CD14-positive monocyte (primary cell): ENCODE measurements at regions not wholly inside any gene's neighbourhood (a gene's known extent, or its start where the extent isn't known, plus 50 kb on each side); places are given as distances from the start of the nearest gene placed in this dataset.

ENCODE experiments used
- DNase-seq, 3 donors: peaks; one replicate each; pipeline ENCODE4 v3.0.0-alpha.2; 2011 to 2022
- H2AFZ ChIP-seq: 2 replicates; pipeline ENCODE4 v1.6.0; 2012; ENCODE audit warnings: mild to moderate bottlenecking, low read depth, low read length, inconsistent platforms; ENCODE audit not compliant: insufficient read depth, poor library complexity, severe bottlenecking
- H3K27ac ChIP-seq, 2 donors: 1 replicate in 1 of 2; 2 replicates in 1 of 2; pipeline ENCODE4 v1.5.1; 2012 to 2013; ENCODE audit warnings: low read length in 2 of 2, control low read depth in 1 of 2, inconsistent platforms in 1 of 2, low read depth in 1 of 2, mild to moderate bottlenecking in 1 of 2
- H3K27me3 ChIP-seq, 2 donors: one replicate each; pipeline versions ENCODE4 v1.6.0 to v1.6.1; 2011 to 2013; ENCODE audit warnings: low read length in 2 of 2; ENCODE audit not compliant: control insufficient read depth in 2 of 2, insufficient read depth in 2 of 2
- H3K36me3 ChIP-seq, 2 donors: replicated peaks in 1 of 2; 1 replicate in 1 of 2; 2 replicates in 1 of 2; pipeline versions ENCODE4 v1.5.1 to v1.6.1; 2012 to 2013; ENCODE audit warnings: low read length in 2 of 2, control low read depth in 1 of 2, inconsistent platforms in 1 of 2, mild to moderate bottlenecking in 1 of 2; ENCODE audit not compliant: insufficient read depth in 2 of 2, control insufficient read depth in 1 of 2
- H3K4me1 ChIP-seq, 2 donors: 1 replicate in 1 of 2; 2 replicates in 1 of 2; pipeline versions ENCODE4 v1.5.1 to v1.6.1; 2012 to 2013; ENCODE audit warnings: low read length in 2 of 2, control low read depth in 1 of 2, inconsistent platforms in 1 of 2, mild to moderate bottlenecking in 1 of 2, moderate library complexity in 1 of 2; ENCODE audit not compliant: insufficient read depth in 2 of 2, control insufficient read depth in 1 of 2
- H3K4me2 ChIP-seq: replicated peaks from 2 replicates; pipeline ENCODE3; 2012; ENCODE audit warnings: low read length, moderate library complexity, mild to moderate bottlenecking; ENCODE audit not compliant: poor library complexity, severe bottlenecking; ENCODE audit errors: extremely low read depth
- H3K4me3 ChIP-seq, 3 experiments: fragments of 200-600 bp in 1 of 3; sonication (generic) in 1 of 3; replicated peaks in 1 of 3; 1 replicate in 2 of 3; 2 replicates in 1 of 3; pipeline ENCODE4 v1.5.1; 2011 to 2013; ENCODE audit warnings: low read length in 3 of 3, mild to moderate bottlenecking in 3 of 3, control low read depth in 2 of 3, low read depth in 2 of 3, inconsistent platforms in 1 of 3, moderate library complexity in 1 of 3
- H3K79me2 ChIP-seq: 2 replicates; pipeline ENCODE4 v1.6.0; 2012; ENCODE audit warnings: mild to moderate bottlenecking, control low read depth, inconsistent platforms, low read length, moderate library complexity; ENCODE audit not compliant: insufficient read depth
- H3K9ac ChIP-seq: 2 replicates; pipeline ENCODE4 v1.6.0; 2017; ENCODE audit warnings: low read length, mild to moderate bottlenecking; ENCODE audit not compliant: insufficient read depth, poor library complexity, severe bottlenecking
- H3K9me3 ChIP-seq, 2 donors: replicated peaks in 1 of 2; 1 replicate in 1 of 2; 2 replicates in 1 of 2; pipeline versions ENCODE4 v1.5.1 to v1.6.1; 2012 to 2013; ENCODE audit warnings: low read length in 2 of 2, control low read depth in 1 of 2; ENCODE audit not compliant: control insufficient read depth in 1 of 2, insufficient read depth in 1 of 2
- H4K20me1 ChIP-seq: 2 replicates; pipeline ENCODE4 v1.6.0; 2012; ENCODE audit warnings: mild to moderate bottlenecking, low read length, control low read depth, moderate library complexity; ENCODE audit not compliant: insufficient read depth
- H3K27ac Mint-ChIP-seq, 7 donors: one replicate each; pipeline ENCODE4 v1.8.0; 2020; ENCODE audit warnings: mild to moderate bottlenecking in 7 of 7, mixed read lengths in 7 of 7, moderate library complexity in 6 of 7, inconsistent platforms in 2 of 7
- H3K27me3 Mint-ChIP-seq, 3 donors: one replicate each; pipeline ENCODE4 v1.8.0; 2021 to 2022; ENCODE audit warnings: low read depth in 3 of 3, mild to moderate bottlenecking in 3 of 3, mixed read lengths in 3 of 3, moderate library complexity in 3 of 3, inconsistent platforms in 1 of 3
- H3K36me3 Mint-ChIP-seq, 2 donors: one replicate each; pipeline ENCODE4 v1.8.0; 2020; ENCODE audit warnings: mixed read lengths in 2 of 2, inconsistent platforms in 1 of 2, mild to moderate bottlenecking in 1 of 2
- H3K4me1 Mint-ChIP-seq: one replicate; pipeline ENCODE4 v1.8.0; 2020; ENCODE audit warnings: mild to moderate bottlenecking, mixed read lengths
- H3K4me3 Mint-ChIP-seq, 2 donors: one replicate each; pipeline ENCODE4 v1.8.0; 2020; ENCODE audit warnings: mild to moderate bottlenecking in 2 of 2, mixed read lengths in 2 of 2, moderate library complexity in 1 of 2
- H3K9me3 Mint-ChIP-seq, 7 donors: one replicate each; pipeline ENCODE4 v1.8.0; 2020 to 2022; ENCODE audit warnings: mixed read lengths in 7 of 7, mild to moderate bottlenecking in 6 of 7, moderate library complexity in 6 of 7, inconsistent platforms in 2 of 7
- WGBS: methylation state at CpG from one replicate; pipeline ENCODE4 v1.1.5; 2013; ENCODE audit warnings: missing lambda C conversion rate; ENCODE audit not compliant: insufficient coverage; 5-methylcytosine and 5-hydroxymethylcytosine counted together
- intact Hi-C, 2 donors: fragments of 100-400 bp; cut with micrococcal nuclease; formaldehyde crosslinking; loops; one replicate each; pipeline versions ENCODE4 v1.15.0 to v1.15.1; 2023
- TF ChIP-seq, protein P1 (sequence below): fragments of 200-600 bp; IDR thresholded peaks from one replicate; pipeline ENCODE4 v1.8.0; 2022; ENCODE audit warnings: antibody characterized with exemption, mild to moderate bottlenecking

DNA sequence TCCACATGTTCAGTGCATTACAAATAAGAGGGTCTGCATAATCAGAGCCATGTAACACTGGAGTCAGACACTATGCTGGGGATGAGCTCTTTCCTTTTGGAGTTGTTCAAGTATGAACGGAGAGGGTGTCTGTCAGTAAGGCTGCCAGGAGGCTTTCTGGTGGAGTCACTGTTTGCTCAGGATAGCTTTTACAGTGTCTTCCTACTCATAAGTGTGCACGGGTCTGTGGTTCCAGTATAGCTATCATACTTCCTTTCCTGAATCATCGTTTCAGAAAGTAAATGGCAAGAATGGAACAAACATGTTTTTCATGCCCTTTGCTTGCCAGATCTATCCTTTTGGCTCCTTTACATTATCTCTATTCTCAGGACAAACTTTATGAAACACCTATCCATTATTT lies 152.7 kb upstream of the CDH11 start:
- TF ChIP-seq, protein P1, sequence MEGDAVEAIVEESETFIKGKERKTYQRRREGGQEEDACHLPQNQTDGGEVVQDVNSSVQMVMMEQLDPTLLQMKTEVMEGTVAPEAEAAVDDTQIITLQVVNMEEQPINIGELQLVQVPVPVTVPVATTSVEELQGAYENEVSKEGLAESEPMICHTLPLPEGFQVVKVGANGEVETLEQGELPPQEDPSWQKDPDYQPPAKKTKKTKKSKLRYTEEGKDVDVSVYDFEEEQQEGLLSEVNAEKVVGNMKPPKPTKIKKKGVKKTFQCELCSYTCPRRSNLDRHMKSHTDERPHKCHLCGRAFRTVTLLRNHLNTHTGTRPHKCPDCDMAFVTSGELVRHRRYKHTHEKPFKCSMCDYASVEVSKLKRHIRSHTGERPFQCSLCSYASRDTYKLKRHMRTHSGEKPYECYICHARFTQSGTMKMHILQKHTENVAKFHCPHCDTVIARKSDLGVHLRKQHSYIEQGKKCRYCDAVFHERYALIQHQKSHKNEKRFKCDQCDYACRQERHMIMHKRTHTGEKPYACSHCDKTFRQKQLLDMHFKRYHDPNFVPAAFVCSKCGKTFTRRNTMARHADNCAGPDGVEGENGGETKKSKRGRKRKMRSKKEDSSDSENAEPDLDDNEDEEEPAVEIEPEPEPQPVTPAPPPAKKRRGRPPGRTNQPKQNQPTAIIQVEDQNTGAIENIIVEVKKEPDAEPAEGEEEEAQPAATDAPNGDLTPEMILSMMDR: no peak
- no peaks in the 10 kb centered on the region for H3K27me3 ChIP-seq
- H3K4me3 Mint-ChIP-seq: no peak overlapping the region
- no peaks in the 10 kb centered on the region for H3K4me1 Mint-ChIP-seq
- no peaks in the 10 kb centered on the region for H3K36me3 ChIP-seq
- H2AFZ ChIP-seq: no peak overlapping the region
- H3K4me3 ChIP-seq: no peak overlapping the region
- H3K4me1 ChIP-seq: no peaks in the 10 kb centered on the region
- intact Hi-C loops: no loop called here
- H3K9me3 ChIP-seq: no peaks in the 10 kb centered on the region
- DNase-seq: no peak
- H3K79me2 ChIP-seq: no peaks in the 10 kb centered on the region
- no peak overlapping the region for H3K9ac ChIP-seq
- peaks cover 0 to 2% (median 0%) of the 10 kb centered on the region in 3 donors for H3K27me3 Mint-ChIP-seq
- peaks cover 0 to 6% (median 2%) of the 10 kb centered on the region in 7 donors for H3K9me3 Mint-ChIP-seq
- no peak overlapping the region for H3K4me2 ChIP-seq
- H3K36me3 Mint-ChIP-seq: no peaks in the 10 kb centered on the region
- no peak overlapping the region for H3K27ac Mint-ChIP-seq
- no peak overlapping the region for H3K27ac ChIP-seq
- WGBS: 63% methylated on average over 2 of the region's 3 CpGs
- H4K20me1 ChIP-seq: no peaks in the 10 kb centered on the region

- Mint-ChIP-seq H3K36me3 (no peaks in the 10 kb centered on the region), H3K4me1 (no peaks in the 10 kb centered on the region), H3K27me3 (peaks cover 0 to 2% (median 0%) of the 10 kb centered on the region in 3 donors), H3K27ac (no peak overlapping the region), H3K9me3 (peaks cover 0 to 8% (median 2%) of the 10 kb centered on the region in 7 donors), H3K4me3 (no peak overlapping the region)
- Histone ChIP-seq H3K9ac (no peak overlapping the region), H3K4me3 (no peak overlapping the region), H3K4me1 (no peaks in the 10 kb centered on the region), H3K27ac (no peak overlapping the region), H2AFZ (no peak overlapping the region), H3K27me3 (no peaks in the 10 kb centered on the region), H4K20me1 (no peaks in the 10 kb centered on the region), H3K9me3 (no peaks in the 10 kb centered on the region), H3K4me2 (no peak overlapping the region), H3K79me2 (no peaks in the 10 kb centered on the region), H3K36me3 (no peaks in the 10 kb centered on the region)
- DNase-seq: no peak
- intact Hi-C loops: no loop called here
- 97% methylated on average over 3 of the region's 4 CpGs for WGBS
- TF ChIP-seq, protein P1: no peak
These were observed 151.0 kb upstream of the CDH11 start for GRCh38 chr16:65272699-65273414.
